ENCODE measurements at regions not wholly inside any gene's neighbourhood (a gene's known extent, or its start where the extent isn't known, plus 50 kb on each side); places are given as distances from the start of the nearest gene placed in this dataset.
"Not testable (repeated sequence)": the region's sequence is repeated elsewhere in the genome, so short reads cannot be mapped to it uniquely, and the experiment has no call there.

DNA sequence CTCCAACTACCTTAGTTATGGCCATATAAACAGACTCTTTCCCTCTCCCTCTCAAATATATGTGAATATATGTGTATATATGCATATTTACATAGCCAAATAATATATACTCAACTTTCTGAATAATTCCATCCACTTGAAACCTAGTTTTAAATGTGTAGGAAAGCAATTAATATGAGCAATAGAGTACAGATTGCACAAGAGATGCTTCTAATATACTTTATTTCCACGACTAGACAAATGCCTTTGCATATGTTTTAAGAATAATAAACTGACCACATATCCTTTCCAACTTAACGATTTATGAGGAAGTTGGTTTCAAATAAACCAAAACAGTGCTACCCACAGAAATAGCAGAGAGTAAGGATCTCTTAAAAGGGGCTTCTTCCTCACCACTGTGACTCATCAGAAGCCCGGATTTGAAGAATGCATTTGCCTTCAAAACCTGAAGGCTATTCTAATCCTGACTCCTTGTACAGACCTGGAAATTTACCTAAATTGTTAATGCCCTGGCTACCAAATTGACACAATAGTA is 266.3 kb downstream of the AHR start:
- TF ChIP-seq, protein P1, sequence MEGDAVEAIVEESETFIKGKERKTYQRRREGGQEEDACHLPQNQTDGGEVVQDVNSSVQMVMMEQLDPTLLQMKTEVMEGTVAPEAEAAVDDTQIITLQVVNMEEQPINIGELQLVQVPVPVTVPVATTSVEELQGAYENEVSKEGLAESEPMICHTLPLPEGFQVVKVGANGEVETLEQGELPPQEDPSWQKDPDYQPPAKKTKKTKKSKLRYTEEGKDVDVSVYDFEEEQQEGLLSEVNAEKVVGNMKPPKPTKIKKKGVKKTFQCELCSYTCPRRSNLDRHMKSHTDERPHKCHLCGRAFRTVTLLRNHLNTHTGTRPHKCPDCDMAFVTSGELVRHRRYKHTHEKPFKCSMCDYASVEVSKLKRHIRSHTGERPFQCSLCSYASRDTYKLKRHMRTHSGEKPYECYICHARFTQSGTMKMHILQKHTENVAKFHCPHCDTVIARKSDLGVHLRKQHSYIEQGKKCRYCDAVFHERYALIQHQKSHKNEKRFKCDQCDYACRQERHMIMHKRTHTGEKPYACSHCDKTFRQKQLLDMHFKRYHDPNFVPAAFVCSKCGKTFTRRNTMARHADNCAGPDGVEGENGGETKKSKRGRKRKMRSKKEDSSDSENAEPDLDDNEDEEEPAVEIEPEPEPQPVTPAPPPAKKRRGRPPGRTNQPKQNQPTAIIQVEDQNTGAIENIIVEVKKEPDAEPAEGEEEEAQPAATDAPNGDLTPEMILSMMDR (IDR thresholded peaks at IDR 0.05; ENCODE audit: insufficient read depth, low read depth, low read length): no peak
- DNase-seq (ENCODE audit: low read depth): peak; percentile 96
- H3K4me3 ChIP-seq (ENCODE audit: low read depth, low read length): no peak overlapping the region

DNA sequence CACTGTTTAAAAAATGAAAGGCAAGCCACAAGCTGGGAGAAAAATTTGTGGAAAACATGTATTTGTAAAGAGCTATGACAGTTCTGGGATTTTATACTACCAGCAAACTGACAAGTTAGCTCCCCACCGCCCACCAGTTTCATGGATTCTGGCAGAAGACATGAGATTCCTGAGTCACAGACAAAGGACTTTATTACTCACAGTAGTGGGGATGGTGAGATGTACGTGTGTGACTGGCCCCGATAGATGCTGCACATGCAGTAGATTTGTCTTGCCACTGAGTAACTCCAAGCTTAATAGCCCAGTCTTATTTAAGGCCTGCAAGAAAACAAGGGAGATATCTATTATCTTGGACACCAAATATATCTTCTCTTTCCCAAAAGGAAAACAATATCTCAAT is 281.7 kb downstream of the AHR start:
- DNase-seq (ENCODE audit: low read depth): no peak
- TF ChIP-seq, protein P1 (IDR thresholded peaks at IDR 0.05; ENCODE audit: insufficient read depth, low read depth, low read length): no peak
- H3K4me3 ChIP-seq (ENCODE audit: low read depth, low read length): no peak overlapping the region

DNA sequence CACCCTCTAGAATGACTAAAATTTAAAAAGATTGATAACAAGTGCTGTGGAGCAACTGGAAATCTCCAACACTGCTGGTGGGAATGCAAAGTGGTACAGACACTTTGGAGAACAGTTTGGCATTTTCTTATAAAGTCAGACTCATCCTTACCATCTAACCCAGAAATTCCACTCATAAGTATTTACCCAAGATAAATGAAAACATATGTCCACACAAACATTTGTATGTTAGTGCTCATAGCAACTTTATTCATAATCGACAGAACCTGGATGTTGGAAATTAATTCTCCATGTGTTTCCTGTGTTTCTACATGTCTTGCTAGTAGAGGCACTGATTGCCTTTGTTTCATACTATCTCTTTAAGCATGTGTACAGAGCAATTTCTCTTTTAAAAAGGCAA is 282.4 kb downstream of the AHR start:
- DNase-seq (ENCODE audit: low read depth): no peak
- TF ChIP-seq, protein P1 (IDR thresholded peaks at IDR 0.05; ENCODE audit: insufficient read depth, low read depth, low read length): no peak
- H3K4me3 ChIP-seq (ENCODE audit: low read depth, low read length): no peak overlapping the region

DNA sequence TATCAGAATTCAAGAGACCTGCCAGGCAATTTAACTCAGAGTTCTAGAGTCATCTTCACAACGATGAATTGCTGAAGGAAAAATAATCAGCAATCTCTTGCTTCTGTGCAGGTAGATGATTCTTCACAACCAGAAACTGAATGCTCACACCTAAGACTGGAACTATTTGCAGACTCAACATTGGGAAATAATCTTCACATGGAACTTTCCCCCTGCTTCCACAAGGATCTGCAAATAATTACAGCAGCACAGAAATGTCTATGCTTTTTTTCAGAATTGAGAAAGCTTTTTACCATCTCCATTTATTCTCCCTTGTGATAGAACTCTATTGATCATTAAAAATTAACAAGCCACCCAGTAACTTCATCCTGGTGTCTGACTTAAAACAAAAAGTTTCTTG is 282.8 kb downstream of the AHR start:
- H3K4me3 ChIP-seq (ENCODE audit: low read depth, low read length): no peak overlapping the region
- TF ChIP-seq, protein P1 (IDR thresholded peaks at IDR 0.05; ENCODE audit: insufficient read depth, low read depth, low read length): no peak
- DNase-seq (ENCODE audit: low read depth): no peak

DNA sequence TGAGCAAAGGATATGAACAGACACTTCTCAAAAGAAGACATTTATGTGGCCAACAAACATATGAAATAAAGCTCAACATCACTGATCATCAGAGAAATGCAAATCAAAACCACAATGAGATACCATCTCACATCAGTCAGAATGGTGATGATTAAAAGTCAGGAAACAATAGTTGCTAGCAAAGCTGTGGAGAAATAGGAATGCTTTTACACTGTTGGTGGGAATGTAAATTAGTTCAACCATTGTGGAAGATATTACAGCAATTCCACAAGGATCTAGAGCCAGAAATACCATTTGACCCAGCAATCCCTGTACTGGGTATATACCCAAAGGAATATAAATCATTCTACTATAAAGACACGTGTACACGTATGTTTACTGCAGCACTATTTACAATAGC is 284.2 kb downstream of the AHR start:
- H3K4me3 ChIP-seq (ENCODE audit: low read depth, low read length); DNase-seq (ENCODE audit: low read depth): not testable (repeated sequence)

DNA sequence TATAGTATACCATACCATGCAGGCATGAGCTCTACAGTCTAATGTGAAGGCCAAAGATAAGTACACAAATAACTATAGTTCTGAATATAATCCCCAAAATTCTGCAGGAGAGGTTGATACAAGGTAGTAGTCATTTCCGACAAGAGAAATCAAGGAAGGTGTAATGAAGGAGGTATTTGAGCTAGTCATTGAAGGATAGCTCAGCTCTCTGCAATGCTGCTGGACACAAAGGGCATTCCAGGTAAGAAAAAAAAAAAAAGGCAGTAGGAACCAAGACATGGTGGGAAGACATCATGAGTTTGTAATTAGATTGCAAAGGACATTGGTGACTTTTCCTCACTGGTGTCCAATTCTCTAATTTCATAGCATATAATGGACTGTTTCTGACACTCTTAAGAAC is 285.3 kb downstream of the AHR start:
- H3K4me3 ChIP-seq (ENCODE audit: low read depth, low read length): no peak overlapping the region
- TF ChIP-seq, protein P1 (IDR thresholded peaks at IDR 0.05; ENCODE audit: insufficient read depth, low read depth, low read length): no peak
- no peak for DNase-seq (ENCODE audit: low read depth)

DNA sequence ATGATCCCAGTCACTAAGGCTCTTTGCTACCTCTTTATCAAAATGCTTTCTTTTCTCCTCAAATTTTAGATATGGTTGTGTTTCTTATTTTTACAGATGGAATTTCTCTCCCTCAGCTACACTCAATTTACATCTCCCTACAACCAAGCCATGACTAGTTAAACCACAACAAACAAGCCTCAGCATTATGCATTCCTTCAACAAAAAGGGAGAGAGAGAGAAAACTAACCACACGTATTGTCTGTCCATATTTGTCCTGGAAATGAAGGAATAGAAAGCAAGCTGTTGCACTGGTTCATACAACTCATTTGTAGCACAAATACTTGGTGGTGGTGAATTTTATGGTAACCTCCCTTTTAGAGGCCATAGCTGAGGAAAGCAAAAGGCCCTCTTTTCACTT is 286.4 kb downstream of the AHR start:
- no peak for DNase-seq (ENCODE audit: low read depth)
- TF ChIP-seq, protein P1 (IDR thresholded peaks at IDR 0.05; ENCODE audit: insufficient read depth, low read depth, low read length): no peak
- no peak overlapping the region for H3K4me3 ChIP-seq (ENCODE audit: low read depth, low read length)

Data from fibroblast of villous mesenchyme (primary cell).